ENCODE measurements at regions not wholly inside any gene's neighbourhood (a gene's known extent, or its start where the extent isn't known, plus 50 kb on each side); places are given as distances from the start of the nearest gene placed in this dataset.

GRCh38 chr4:106512706-106513105 is 144.1 kb upstream of the GIMD1 start:
- Histone ChIP-seq H3K36me3 (no peaks in the 10 kb centered on the region), H3F3A (ENCODE audit: low read depth) (no peaks in the 10 kb centered on the region), H3K4me2 (no peak overlapping the region), H3K4me3 (no peak overlapping the region), H2AFZ (replicated peaks) (peak overlapping the region; percentile 13), H3K4me1 (peaks cover 14% of the 10 kb centered on the region), H3K27ac (no peak overlapping the region), H4K20me1 (ENCODE audit: low read depth) (no peaks in the 10 kb centered on the region), H3K9me3 (ENCODE audit: low read depth) (no peaks in the 10 kb centered on the region), H3K27me3 (no peaks in the 10 kb centered on the region), H3K79me2 (ENCODE audit: low read depth) (no peaks in the 10 kb centered on the region), H3K9ac (no peak overlapping the region)
- Mint-ChIP-seq H3K4me3 (no peak overlapping the region), H3K9me3 (no peaks in the 10 kb centered on the region), H3K36me3 (no peaks in the 10 kb centered on the region), H3K27me3 (ENCODE audit: insufficient read depth, low read depth) (no peaks in the 10 kb centered on the region), H3K27ac (no peak overlapping the region), H3K4me1 (no peaks in the 10 kb centered on the region)
- TF ChIP-seq, protein P1, sequence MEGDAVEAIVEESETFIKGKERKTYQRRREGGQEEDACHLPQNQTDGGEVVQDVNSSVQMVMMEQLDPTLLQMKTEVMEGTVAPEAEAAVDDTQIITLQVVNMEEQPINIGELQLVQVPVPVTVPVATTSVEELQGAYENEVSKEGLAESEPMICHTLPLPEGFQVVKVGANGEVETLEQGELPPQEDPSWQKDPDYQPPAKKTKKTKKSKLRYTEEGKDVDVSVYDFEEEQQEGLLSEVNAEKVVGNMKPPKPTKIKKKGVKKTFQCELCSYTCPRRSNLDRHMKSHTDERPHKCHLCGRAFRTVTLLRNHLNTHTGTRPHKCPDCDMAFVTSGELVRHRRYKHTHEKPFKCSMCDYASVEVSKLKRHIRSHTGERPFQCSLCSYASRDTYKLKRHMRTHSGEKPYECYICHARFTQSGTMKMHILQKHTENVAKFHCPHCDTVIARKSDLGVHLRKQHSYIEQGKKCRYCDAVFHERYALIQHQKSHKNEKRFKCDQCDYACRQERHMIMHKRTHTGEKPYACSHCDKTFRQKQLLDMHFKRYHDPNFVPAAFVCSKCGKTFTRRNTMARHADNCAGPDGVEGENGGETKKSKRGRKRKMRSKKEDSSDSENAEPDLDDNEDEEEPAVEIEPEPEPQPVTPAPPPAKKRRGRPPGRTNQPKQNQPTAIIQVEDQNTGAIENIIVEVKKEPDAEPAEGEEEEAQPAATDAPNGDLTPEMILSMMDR (IDR thresholded peaks at IDR 0.05): no peak
- TF ChIP-seq EZH2phosphoT487 (IDR thresholded peaks at IDR 0.05): no peak
- TF ChIP-seq EZH2 (IDR thresholded peaks at IDR 0.05): no peak
- no peak for DNase-seq (ENCODE audit: low spot score)

DNA sequence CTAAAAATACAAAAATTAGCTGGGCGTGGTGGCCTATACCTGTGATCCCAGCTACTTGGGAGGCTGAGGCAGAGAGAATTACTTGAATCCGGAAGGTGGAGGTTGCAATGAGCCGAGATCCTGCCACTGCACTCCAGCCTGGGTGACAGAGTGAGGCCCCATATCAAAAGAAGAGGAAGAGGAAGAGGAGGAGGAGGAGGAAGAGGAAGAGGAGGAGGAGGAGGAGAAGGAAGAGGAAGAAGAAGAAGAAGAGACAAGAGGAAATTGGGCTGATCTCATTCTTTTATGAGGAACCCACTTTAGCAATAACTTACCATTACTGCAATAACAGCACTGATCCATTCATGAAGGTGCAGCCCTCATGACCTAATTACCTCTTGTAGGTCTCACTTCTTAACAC is 138.9 kb upstream of the GIMD1 start:
- Histone ChIP-seq H3K4me3 (no peak overlapping the region), H3K27me3 (no peaks in the 10 kb centered on the region), H2AFZ (replicated peaks) (no peak overlapping the region), H3K9me3 (ENCODE audit: low read depth) (no peaks in the 10 kb centered on the region), H3K36me3 (no peaks in the 10 kb centered on the region), H3K79me2 (ENCODE audit: low read depth) (no peaks in the 10 kb centered on the region), H3K9ac (no peak overlapping the region), H3K27ac (no peak overlapping the region), H3K4me2 (no peak overlapping the region), H4K20me1 (ENCODE audit: low read depth) (no peaks in the 10 kb centered on the region), H3K4me1 (no peaks in the 10 kb centered on the region), H3F3A (ENCODE audit: low read depth) (no peaks in the 10 kb centered on the region)
- no peak overlapping the region for H3K27ac Mint-ChIP-seq
- H3K4me3 Mint-ChIP-seq: no peak overlapping the region
- H3K27me3 Mint-ChIP-seq (ENCODE audit: insufficient read depth, low read depth): no peaks in the 10 kb centered on the region
- no peaks in the 10 kb centered on the region for H3K36me3 Mint-ChIP-seq
- no peaks in the 10 kb centered on the region for H3K9me3 Mint-ChIP-seq
- DNase-seq (ENCODE audit: low spot score): no peak
- TF ChIP-seq EZH2phosphoT487 (IDR thresholded peaks at IDR 0.05): no peak
- TF ChIP-seq, protein P1 (IDR thresholded peaks at IDR 0.05): no peak
- H3K4me1 Mint-ChIP-seq: no peaks in the 10 kb centered on the region

GRCh38 chr4:106503116-106504050 is 134.8 kb upstream of the GIMD1 start:
- Histone ChIP-seq H3K4me3 (no peak overlapping the region), H3K27me3 (no peaks in the 10 kb centered on the region), H4K20me1 (ENCODE audit: low read depth) (no peaks in the 10 kb centered on the region), H3K9ac (no peak overlapping the region), H3K27ac (no peak overlapping the region), H3K4me1 (no peaks in the 10 kb centered on the region), H3K9me3 (ENCODE audit: low read depth) (no peaks in the 10 kb centered on the region), H3K79me2 (ENCODE audit: low read depth) (no peaks in the 10 kb centered on the region), H3F3A (ENCODE audit: low read depth) (no peaks in the 10 kb centered on the region), H3K4me2 (no peak overlapping the region), H3K36me3 (no peaks in the 10 kb centered on the region), H2AFZ (replicated peaks) (no peak overlapping the region)
- peaks cover 4% of the 10 kb centered on the region for H3K9me3 Mint-ChIP-seq
- H3K27me3 Mint-ChIP-seq (ENCODE audit: insufficient read depth, low read depth): no peaks in the 10 kb centered on the region
- TF ChIP-seq, protein P1 (IDR thresholded peaks at IDR 0.05): no peak
- no peak for TF ChIP-seq EZH2 (IDR thresholded peaks at IDR 0.05)
- no peak for TF ChIP-seq EZH2phosphoT487 (IDR thresholded peaks at IDR 0.05)
- peaks cover 5% of the 10 kb centered on the region for H3K4me1 Mint-ChIP-seq
- no peak overlapping the region for H3K4me3 Mint-ChIP-seq
- no peak overlapping the region for H3K27ac Mint-ChIP-seq
- no peaks in the 10 kb centered on the region for H3K36me3 Mint-ChIP-seq
- no peak for DNase-seq (ENCODE audit: low spot score)

Measured in neural progenitor cell (in vitro differentiated cells).